GM12874 (cell line): ENCODE measurements at regions not wholly inside any gene's neighbourhood (a gene's known extent, or its start where the extent isn't known, plus 50 kb on each side); places are given as distances from the start of the nearest gene placed in this dataset.

Experiments used
- TF ChIP-seq, protein P1 (sequence below): IDR thresholded peaks from 2 replicates; pipeline ENCODE4 v1.5.1; 2011; ENCODE audit warnings: low read depth, mild to moderate bottlenecking, control low read depth, low read length, moderate library complexity; ENCODE audit not compliant: insufficient read depth

- TF ChIP-seq, protein P1, sequence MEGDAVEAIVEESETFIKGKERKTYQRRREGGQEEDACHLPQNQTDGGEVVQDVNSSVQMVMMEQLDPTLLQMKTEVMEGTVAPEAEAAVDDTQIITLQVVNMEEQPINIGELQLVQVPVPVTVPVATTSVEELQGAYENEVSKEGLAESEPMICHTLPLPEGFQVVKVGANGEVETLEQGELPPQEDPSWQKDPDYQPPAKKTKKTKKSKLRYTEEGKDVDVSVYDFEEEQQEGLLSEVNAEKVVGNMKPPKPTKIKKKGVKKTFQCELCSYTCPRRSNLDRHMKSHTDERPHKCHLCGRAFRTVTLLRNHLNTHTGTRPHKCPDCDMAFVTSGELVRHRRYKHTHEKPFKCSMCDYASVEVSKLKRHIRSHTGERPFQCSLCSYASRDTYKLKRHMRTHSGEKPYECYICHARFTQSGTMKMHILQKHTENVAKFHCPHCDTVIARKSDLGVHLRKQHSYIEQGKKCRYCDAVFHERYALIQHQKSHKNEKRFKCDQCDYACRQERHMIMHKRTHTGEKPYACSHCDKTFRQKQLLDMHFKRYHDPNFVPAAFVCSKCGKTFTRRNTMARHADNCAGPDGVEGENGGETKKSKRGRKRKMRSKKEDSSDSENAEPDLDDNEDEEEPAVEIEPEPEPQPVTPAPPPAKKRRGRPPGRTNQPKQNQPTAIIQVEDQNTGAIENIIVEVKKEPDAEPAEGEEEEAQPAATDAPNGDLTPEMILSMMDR, result no peak
Observed at GRCh38 chr3:18775501-18775900, 350.4 kb upstream of the SATB1 start.

DNA sequence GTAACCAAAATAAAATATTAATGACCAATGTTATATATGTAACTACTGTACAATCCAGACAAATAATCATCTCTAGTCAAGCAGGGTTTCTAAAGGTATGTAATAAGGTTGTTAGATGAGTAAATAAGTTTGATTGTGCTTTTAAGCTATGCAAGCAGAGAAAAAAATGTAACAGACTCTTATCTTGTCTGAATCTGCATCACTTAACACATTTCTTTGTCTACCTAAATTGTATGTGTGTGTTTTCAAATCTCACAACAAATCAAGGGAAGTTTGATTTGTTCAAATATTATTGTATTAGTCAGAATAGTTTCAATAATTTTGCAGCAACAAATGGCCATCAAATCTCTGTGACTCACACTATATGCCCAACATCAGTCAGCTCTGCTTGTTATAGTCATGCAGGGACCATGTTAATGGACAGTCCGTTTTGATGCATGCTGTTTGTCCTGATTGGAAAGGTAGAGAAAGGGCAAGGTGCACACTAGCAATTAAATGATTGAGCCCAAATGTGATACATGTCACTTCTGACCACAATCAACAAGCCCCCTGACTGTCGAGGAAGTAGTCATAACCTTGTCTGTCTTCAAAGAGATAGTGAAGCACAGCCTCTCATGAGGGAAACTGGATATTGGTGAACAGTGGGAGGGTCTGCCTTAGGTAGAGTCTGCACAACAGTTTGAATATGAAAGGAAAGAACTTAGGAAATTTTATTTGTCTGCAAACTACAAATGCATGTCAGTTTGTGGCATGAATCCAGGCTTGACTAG, 349.4 kb upstream of the SATB1 start:
- TF ChIP-seq, protein P1, result no peak

DNA sequence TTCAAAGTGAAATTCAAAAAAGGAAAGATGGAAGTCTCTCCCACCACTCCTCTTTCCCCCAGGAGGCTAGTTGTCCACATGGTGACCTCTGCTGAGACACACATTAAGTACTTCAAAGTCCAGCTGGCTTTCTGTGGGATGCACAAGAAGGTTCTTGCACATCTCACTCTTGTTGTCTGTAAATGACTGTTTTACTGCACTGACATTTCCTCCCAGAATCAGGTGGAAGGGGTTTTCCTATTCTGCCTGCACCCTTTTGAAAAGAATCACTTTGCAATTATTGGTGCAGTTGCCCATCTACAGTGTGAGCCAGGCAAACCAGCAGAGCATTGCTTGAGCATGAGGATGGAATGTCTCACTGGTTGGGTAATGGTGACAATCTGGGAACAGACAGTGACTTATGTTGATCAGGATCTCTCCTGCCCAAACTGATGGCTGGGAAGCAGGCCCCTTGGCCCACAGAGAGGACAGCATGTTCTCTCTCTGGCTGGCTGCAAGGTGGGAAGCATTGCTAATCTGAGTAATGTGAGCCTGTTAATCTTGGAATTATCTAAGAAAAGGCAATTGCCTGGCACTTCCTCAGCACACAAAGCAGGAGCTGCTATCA, 347.7 kb upstream of the SATB1 start:
- TF ChIP-seq, protein P1, result no peak

DNA sequence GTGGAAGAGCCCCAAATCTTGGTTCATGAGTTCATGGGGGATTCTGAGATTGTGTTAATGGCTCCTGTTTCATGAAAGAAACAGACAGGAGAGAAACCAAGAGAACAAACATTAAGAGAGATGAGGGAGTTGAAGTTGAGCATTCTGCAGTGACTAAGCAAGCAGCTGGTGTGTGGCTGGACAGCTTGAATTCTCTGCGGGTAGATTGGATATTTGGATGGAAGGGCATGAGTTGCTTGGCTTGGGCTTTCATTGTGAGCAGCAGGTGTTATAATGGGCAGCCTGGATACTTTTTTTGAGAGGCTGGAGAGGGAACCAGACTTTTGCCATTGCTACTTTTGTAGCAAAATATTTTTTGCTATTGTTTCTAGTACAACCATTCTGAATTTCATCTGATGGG, 346.8 kb upstream of the SATB1 start:
- TF ChIP-seq, protein P1, result no peak

DNA sequence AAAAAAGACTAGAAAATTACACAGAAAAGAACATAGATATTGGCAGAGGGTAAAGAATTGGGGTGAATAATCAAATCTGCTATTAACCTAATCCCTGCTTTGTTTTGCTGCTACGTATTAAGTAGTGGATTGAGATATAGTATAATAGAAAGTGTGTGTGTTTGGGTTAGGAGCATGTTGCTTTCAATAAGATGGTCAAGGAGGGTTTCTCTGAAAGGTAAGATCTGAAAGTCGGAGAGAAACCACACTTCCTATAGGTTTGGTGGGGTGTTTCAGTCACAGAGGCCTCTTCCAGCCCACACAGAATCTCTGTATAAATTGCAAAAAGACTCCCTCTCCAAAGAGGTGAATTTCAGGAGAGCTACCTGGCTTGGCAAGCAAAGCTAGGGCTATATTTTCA, 345.7 kb upstream of the SATB1 start:
- TF ChIP-seq, protein P1, result no peak

- TF ChIP-seq, protein P1, result no peak
Observed at GRCh38 chr3:18767756-18768303, 342.7 kb upstream of the SATB1 start.

GRCh38 chr3:18766974-18767373, 341.8 kb upstream of the SATB1 start:
- TF ChIP-seq, protein P1, result no peak
